ENCODE measurements at regions not wholly inside any gene's neighbourhood (a gene's known extent, or its start where the extent isn't known, plus 50 kb on each side); places are given as distances from the start of the nearest gene placed in this dataset.

- TF ChIP-seq POLR2A (IDR thresholded peaks at IDR 0.05) (no peak), POLR2AphosphoS5 (IDR thresholded peaks at IDR 0.05) (no peak), CTCF (IDR thresholded peaks at IDR 0.05) (no peak), EP300 (IDR thresholded peaks at IDR 0.05) (no peak)
- peaks cover 0 to 20% (median 9%) of the 10 kb centered on the region in 4 donors for H3K4me1 ChIP-seq
- H3K4me3 ChIP-seq = no peak overlapping the region
- ATAC-seq (ENCODE audit: low FRiP score in 2 of 2) (no peak), DNase-seq (no peak)
- H3K27ac ChIP-seq = no peak overlapping the region
- 64 to 65% methylated on average over 1 of the region's 1 CpG for WGBS, 2 donors
- H3K9me3 ChIP-seq = no peaks in the 10 kb centered on the region
- no peaks in the 10 kb centered on the region for H3K27me3 ChIP-seq
- H3K36me3 ChIP-seq = no peaks in the 10 kb centered on the region
These were observed 125.1 kb upstream of the E2F8 start for GRCh38 chr11:19365743-19366410.

- Histone ChIP-seq H3K27ac (peak overlapping the region in 3 of 4 donors; percentile 14 to 44 (median 28)), H3K4me3 (no peak overlapping the region), H3K4me1 (peaks cover 0 to 6% (median 2%) of the 10 kb centered on the region in 4 donors), H3K9me3 (no peaks in the 10 kb centered on the region), H3K36me3 (no peaks in the 10 kb centered on the region), H3K27me3 (no peaks in the 10 kb centered on the region)
- TF ChIP-seq POLR2AphosphoS5 (IDR thresholded peaks at IDR 0.05) (no peak), POLR2A (IDR thresholded peaks at IDR 0.05) (no peak), CTCF (IDR thresholded peaks at IDR 0.05) (no peak), EP300 (IDR thresholded peaks at IDR 0.05) (no peak)
- WGBS, 2 donors = 84% methylated on average over 7 of the region's 7 CpGs
- DNase-seq (no peak), ATAC-seq (ENCODE audit: low FRiP score in 2 of 2) (peak in 1 of 2 donors; percentile 46)
These were observed 118.7 kb upstream of the E2F8 start for GRCh38 chr11:19359221-19360000.

- H3K4me3 ChIP-seq = no peak overlapping the region
- no peaks in the 10 kb centered on the region for H3K9me3 ChIP-seq
- ATAC-seq (ENCODE audit: low FRiP score in 2 of 2) = no peak
- H3K27ac ChIP-seq = no peak overlapping the region
- peaks cover 0 to 4% (median 0%) of the 10 kb centered on the region in 4 donors for H3K4me1 ChIP-seq
- H3K36me3 ChIP-seq = no peaks in the 10 kb centered on the region
- 87 to 93% methylated on average over 3 of the region's 3 CpGs for WGBS, 2 donors
- no peaks in the 10 kb centered on the region for H3K27me3 ChIP-seq
- DNase-seq = no peak
- no peak for TF ChIP-seq CTCF (IDR thresholded peaks at IDR 0.05)
- no peak for TF ChIP-seq POLR2A (IDR thresholded peaks at IDR 0.05)
- TF ChIP-seq EP300 (IDR thresholded peaks at IDR 0.05) = no peak
- TF ChIP-seq POLR2AphosphoS5 (IDR thresholded peaks at IDR 0.05) = no peak
These were observed 117.2 kb upstream of the E2F8 start for GRCh38 chr11:19357943-19358342.

GRCh38 chr11:19355601-19356000 is 114.9 kb upstream of the E2F8 start:
- TF ChIP-seq EP300 (IDR thresholded peaks at IDR 0.05) (no peak), CTCF (IDR thresholded peaks at IDR 0.05) (no peak), POLR2A (IDR thresholded peaks at IDR 0.05) (no peak), POLR2AphosphoS5 (IDR thresholded peaks at IDR 0.05) (no peak)
- Histone ChIP-seq H3K4me3 (no peak overlapping the region), H3K4me1 (peaks cover 0 to 4% (median 0%) of the 10 kb centered on the region in 4 donors), H3K27ac (no peak overlapping the region), H3K9me3 (no peaks in the 10 kb centered on the region), H3K27me3 (no peaks in the 10 kb centered on the region), H3K36me3 (no peaks in the 10 kb centered on the region)
- DNase-seq (no peak), ATAC-seq (ENCODE audit: low FRiP score in 2 of 2) (no peak)
- 54 to 63% methylated on average over 1 of the region's 1 CpG for WGBS, 2 donors

Data from upper lobe of left lung (tissue), 6 donors.